ENCODE measurements at regions not wholly inside any gene's neighbourhood (a gene's known extent, or its start where the extent isn't known, plus 50 kb on each side); places are given as distances from the start of the nearest gene placed in this dataset.

DNA sequence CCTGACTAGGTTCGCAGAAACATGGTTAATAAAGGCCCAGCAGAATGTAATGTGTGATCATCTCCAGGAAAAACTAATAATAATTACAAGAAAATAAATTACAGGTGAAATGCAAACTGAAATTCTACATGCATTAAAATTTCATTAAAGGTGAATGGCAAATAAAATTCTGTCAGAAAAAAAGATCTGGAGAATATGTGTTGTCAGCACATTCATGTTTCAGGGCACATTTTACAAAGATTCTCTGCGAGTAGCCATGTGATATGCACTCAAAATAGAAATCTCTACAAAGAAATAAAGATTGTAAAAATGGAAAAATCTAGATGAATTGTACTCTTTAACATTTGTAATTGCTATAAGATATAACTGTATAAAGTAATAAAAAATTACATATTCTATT is 765.2 kb downstream of the TMEM121 start:
- H3K9me3 ChIP-seq (replicated peaks; ENCODE audit: control insufficient read depth, insufficient read depth, low read length): peaks cover 2% of the 10 kb centered on the region
- H2AFZ ChIP-seq (ENCODE audit: low read depth, low read length): no peak overlapping the region
- no peak overlapping the region for H3K27ac ChIP-seq (ENCODE audit: insufficient read depth, low read depth, low read length)
- no peaks in the 10 kb centered on the region for H3K4me1 ChIP-seq (ENCODE audit: control insufficient read depth, extremely low read depth, insufficient read depth, low read length)
- ChIA-PET CTCF (no interaction called here), POLR2A (no interaction called here)
- H4K20me1 ChIP-seq (replicated peaks; ENCODE audit: control insufficient read depth, extremely low read depth, insufficient read depth, low read length): no peaks in the 10 kb centered on the region
- no peak for TF ChIP-seq JUN (IDR thresholded peaks at IDR 0.05; ENCODE audit: borderline replicate concordance, insufficient read depth, insufficient read length, low read depth)
- no peak for TF ChIP-seq POLR2A (IDR thresholded peaks at IDR 0.05; ENCODE audit: low read depth, low read length)
- no peak for TF ChIP-seq GATA2 (IDR thresholded peaks at IDR 0.05; ENCODE audit: insufficient read depth, insufficient read length, low read depth, low read length)
- TF ChIP-seq MAX (IDR thresholded peaks at IDR 0.05; ENCODE audit: insufficient read depth, insufficient read length): no peak
- no peak for TF ChIP-seq FOS (IDR thresholded peaks at IDR 0.05; ENCODE audit: borderline replicate concordance, insufficient read depth, low read length)
- no peak for TF ChIP-seq MYC (IDR thresholded peaks at IDR 0.05; ENCODE audit: low read depth, low read length)
- no peak for TF ChIP-seq POLR2AphosphoS5 (IDR thresholded peaks at IDR 0.05; ENCODE audit: insufficient read depth, low read depth, low read length)
- TF ChIP-seq CTCF (IDR thresholded peaks at IDR 0.05; ENCODE audit: extremely low read depth in 1 of 2, insufficient read depth in 1 of 2, low read depth in 1 of 2, low read length in 2 of 2): no peak
- TF ChIP-seq EZH2 (IDR thresholded peaks at IDR 0.05; ENCODE audit: borderline replicate concordance, low read depth, low read length, severe bottlenecking): no peak
- dilution Hi-C loops (cut with MboI; ENCODE audit: extremely low pct_ligation_motif_present, low sequenced_read_pairs): no loop called here
- no peaks in the 10 kb centered on the region for H3K9me1 ChIP-seq (replicated peaks; ENCODE audit: control insufficient read depth, extremely low read depth, insufficient read depth, low read length)
- no peak overlapping the region for H3K4me2 ChIP-seq (ENCODE audit: insufficient read depth, low read length)
- H3K79me2 ChIP-seq (ENCODE audit: control insufficient read depth, insufficient read depth, low read length): no peaks in the 10 kb centered on the region
- H3K27me3 ChIP-seq (ENCODE audit: control insufficient read depth in 2 of 2, insufficient read depth in 2 of 2, low read length in 2 of 2): no peaks in the 10 kb centered on the region
- H3K9ac ChIP-seq (replicated peaks; ENCODE audit: extremely low read depth, insufficient read depth, low read length): no peak overlapping the region
- FAIRE-seq: no peak
- no peak for DNase-seq (ENCODE audit: low read depth, low spot score)
- intact Hi-C loops (cut with micrococcal nuclease): no loop called here
- BruUV-seq (replicated peaks): no TSS peak
- no peak overlapping the region for H3K4me3 ChIP-seq (replicated peaks in 1 of 3; ENCODE audit: insufficient read depth in 1 of 3, low read depth in 1 of 3, low read length in 3 of 3)
- no peaks in the 10 kb centered on the region for H3K36me3 ChIP-seq (ENCODE audit: control insufficient read depth in 2 of 2, extremely low read depth in 1 of 2, insufficient read depth in 2 of 2, low read length in 2 of 2)

All from endothelial cell of umbilical vein (primary cell).